ENCODE measurements at regions not wholly inside any gene's neighbourhood (a gene's known extent, or its start where the extent isn't known, plus 50 kb on each side); places are given as distances from the start of the nearest gene placed in this dataset.

DNA sequence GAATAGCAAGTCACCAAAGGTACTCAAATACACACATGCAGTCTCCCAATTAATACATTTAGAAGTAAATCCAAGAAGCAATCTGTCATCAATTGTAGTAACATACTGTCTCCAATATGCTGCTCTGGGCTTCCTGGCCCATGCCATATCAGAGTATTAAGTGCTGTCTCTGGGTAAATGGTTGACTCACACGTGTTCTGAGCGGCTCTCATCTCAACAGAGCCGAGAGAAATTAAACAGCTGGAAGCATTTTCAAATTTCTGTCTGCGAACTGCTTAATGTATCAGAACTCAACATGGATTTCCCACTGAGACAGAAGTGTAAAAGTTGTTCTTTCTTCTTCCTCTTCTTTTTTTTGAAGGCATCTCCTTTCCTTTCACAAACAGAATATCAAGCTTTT is 247.3 kb upstream of the TAS2R1 start:
- DNase-seq (ENCODE audit: low spot score), result no peak
- Histone ChIP-seq H3K4me2 (ENCODE audit: low read length) (no peak overlapping the region), H3K4me3 (ENCODE audit: low read depth, low read length, poor library complexity, severe bottlenecking) (no peak overlapping the region), H3K9me3 (ENCODE audit: low read length) (no peaks in the 10 kb centered on the region), H3K9me2 (ENCODE audit: insufficient read depth, low read length) (no peaks in the 10 kb centered on the region), H3K4me1 (ENCODE audit: insufficient read depth, low read length, poor library complexity, severe bottlenecking) (no peaks in the 10 kb centered on the region), H2AFZ (ENCODE audit: low read length) (no peak overlapping the region), H3K27ac (ENCODE audit: low read depth, low read length, poor library complexity, severe bottlenecking) (no peak overlapping the region), H3K79me2 (ENCODE audit: insufficient read depth, low read depth, low read length) (no peaks in the 10 kb centered on the region), H4K20me1 (ENCODE audit: insufficient read depth, low read length) (no peaks in the 10 kb centered on the region), H3K36me3 (ENCODE audit: insufficient read depth, low read length) (no peaks in the 10 kb centered on the region)
- ChIA-PET POLR2A (no interaction called here), CTCF (ENCODE audit: unreplicated experiment) (no interaction called here)
- TF ChIP-seq EZH2phosphoT487 (IDR thresholded peaks at IDR 0.05; ENCODE audit: borderline replicate concordance, low read depth, low read length) (no peak), CTCF (conservative IDR thresholded peaks at IDR 0.05; ENCODE audit: low read length) (no peak)
- intact Hi-C loops (cut with micrococcal nuclease; ENCODE audit: unreplicated experiment), result no loop called here
- BruUV-seq (replicated peaks), result no TSS peak

DNA sequence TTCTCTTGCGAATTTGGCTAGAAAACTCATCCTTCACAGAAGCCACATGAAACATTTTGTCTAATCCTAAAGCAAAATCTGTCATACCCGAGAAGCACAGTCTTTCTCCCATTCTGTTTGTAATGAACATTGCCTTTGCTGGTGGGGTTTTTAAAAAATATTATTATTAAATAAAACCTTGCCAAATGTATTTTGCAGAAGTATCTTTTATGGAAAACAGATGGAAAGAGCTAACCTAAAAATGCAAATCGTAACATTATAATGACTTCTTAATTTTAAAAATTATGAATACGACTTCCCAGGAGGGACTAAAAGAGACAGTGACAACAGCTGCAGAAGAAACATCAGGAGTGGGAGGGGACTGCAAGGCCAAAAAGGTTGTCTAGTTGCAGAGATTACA is 246.3 kb upstream of the TAS2R1 start:
- no peaks in the 10 kb centered on the region for H3K79me2 ChIP-seq (ENCODE audit: insufficient read depth, low read depth, low read length)
- H3K36me3 ChIP-seq (ENCODE audit: insufficient read depth, low read length), result no peaks in the 10 kb centered on the region
- POLR2A ChIA-PET, result interaction anchor here (0.7 kb wide), 1 partner anchor 17 kb away, joined by 3 read pairs; no protein-coding TSS in a partner anchor
- H3K4me3 ChIP-seq (ENCODE audit: low read depth, low read length, poor library complexity, severe bottlenecking), result no peak overlapping the region
- no peaks in the 10 kb centered on the region for H3K9me2 ChIP-seq (ENCODE audit: insufficient read depth, low read length)
- H2AFZ ChIP-seq (ENCODE audit: low read length), result no peak overlapping the region
- H3K4me2 ChIP-seq (ENCODE audit: low read length), result no peak overlapping the region
- H3K4me1 ChIP-seq (ENCODE audit: insufficient read depth, low read length, poor library complexity, severe bottlenecking), result no peaks in the 10 kb centered on the region
- no peak overlapping the region for H3K27ac ChIP-seq (ENCODE audit: low read depth, low read length, poor library complexity, severe bottlenecking)
- CTCF ChIA-PET (ENCODE audit: unreplicated experiment), result no interaction called here
- no TSS peak for BruUV-seq (replicated peaks)
- intact Hi-C loops (cut with micrococcal nuclease; ENCODE audit: unreplicated experiment), result no loop called here
- H4K20me1 ChIP-seq (ENCODE audit: insufficient read depth, low read length), result no peaks in the 10 kb centered on the region
- DNase-seq (ENCODE audit: low spot score), result no peak
- TF ChIP-seq CTCF (conservative IDR thresholded peaks at IDR 0.05; ENCODE audit: low read length), result no peak
- no peak for TF ChIP-seq EZH2phosphoT487 (IDR thresholded peaks at IDR 0.05; ENCODE audit: borderline replicate concordance, low read depth, low read length)
- no peaks in the 10 kb centered on the region for H3K9me3 ChIP-seq (ENCODE audit: low read length)

DNA sequence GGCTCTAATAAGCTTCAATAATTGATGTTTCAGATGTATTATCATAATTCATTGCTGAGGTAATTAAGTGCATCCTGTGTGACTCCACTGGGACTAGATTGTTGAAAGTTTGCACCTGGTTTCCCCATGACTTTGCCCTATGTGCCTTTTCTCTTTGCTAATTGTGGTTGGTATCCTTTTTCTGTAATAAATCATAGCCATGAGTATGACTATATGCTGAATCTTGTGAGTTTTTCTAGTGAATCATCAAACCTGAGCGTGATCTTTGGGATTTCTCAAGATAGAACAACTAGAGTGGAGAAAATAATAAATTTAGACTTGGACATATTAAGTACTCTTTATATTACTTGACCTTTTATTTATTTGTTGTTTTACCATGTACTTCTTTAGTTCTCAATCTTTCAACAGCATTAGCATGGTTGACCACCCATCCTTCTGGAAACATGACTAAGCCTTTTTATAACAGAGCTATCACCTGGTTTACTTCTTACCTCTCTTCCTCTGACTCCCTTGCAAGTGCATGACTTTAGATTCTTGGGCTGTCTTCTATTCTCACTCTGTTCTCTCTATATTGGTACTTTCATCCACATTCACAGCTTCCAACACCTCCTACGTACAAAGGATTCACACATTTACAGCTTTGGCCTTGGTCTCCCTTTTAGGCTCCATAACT is 239.6 kb upstream of the TAS2R1 start:
- H4K20me1 ChIP-seq (ENCODE audit: insufficient read depth, low read length), result no peaks in the 10 kb centered on the region
- H3K4me1 ChIP-seq (ENCODE audit: insufficient read depth, low read length, poor library complexity, severe bottlenecking), result no peaks in the 10 kb centered on the region
- no peak for TF ChIP-seq EZH2phosphoT487 (IDR thresholded peaks at IDR 0.05; ENCODE audit: borderline replicate concordance, low read depth, low read length)
- TF ChIP-seq CTCF (conservative IDR thresholded peaks at IDR 0.05; ENCODE audit: low read length), result no peak
- no peak overlapping the region for H3K4me3 ChIP-seq (ENCODE audit: low read depth, low read length, poor library complexity, severe bottlenecking)
- DNase-seq (ENCODE audit: low spot score), result no peak
- no TSS peak for BruUV-seq (replicated peaks)
- ChIA-PET POLR2A (no interaction called here), CTCF (ENCODE audit: unreplicated experiment) (no interaction called here)
- no peaks in the 10 kb centered on the region for H3K79me2 ChIP-seq (ENCODE audit: insufficient read depth, low read depth, low read length)
- no peaks in the 10 kb centered on the region for H3K36me3 ChIP-seq (ENCODE audit: insufficient read depth, low read length)
- H2AFZ ChIP-seq (ENCODE audit: low read length), result no peak overlapping the region
- H3K9me2 ChIP-seq (ENCODE audit: insufficient read depth, low read length), result no peaks in the 10 kb centered on the region
- H3K9me3 ChIP-seq (ENCODE audit: low read length), result peaks cover 22% of the 10 kb centered on the region
- H3K27ac ChIP-seq (ENCODE audit: low read depth, low read length, poor library complexity, severe bottlenecking), result no peak overlapping the region
- intact Hi-C loops (cut with micrococcal nuclease; ENCODE audit: unreplicated experiment), result no loop called here
- H3K4me2 ChIP-seq (ENCODE audit: low read length), result no peak overlapping the region
